GM12801 (cell line): ENCODE measurements at regions not wholly inside any gene's neighbourhood (a gene's known extent, or its start where the extent isn't known, plus 50 kb on each side); places are given as distances from the start of the nearest gene placed in this dataset.

Source experiments
- CTCF ChIP-seq: IDR thresholded peaks from one replicate; pipeline ENCODE4 v1.5.1; 2011; ENCODE audit warnings: control low read depth; ENCODE audit not compliant: insufficient read length; ENCODE audit errors: extremely low read depth

GRCh38 chr2:118769707-118770400 is 77.6 kb downstream of the EN1 start:
- no peak for TF ChIP-seq CTCF

- TF ChIP-seq CTCF = no peak
Measured at GRCh38 chr2:118766871-118767270, 80.6 kb downstream of the EN1 start.

GRCh38 chr2:118764855-118765254 is 82.6 kb downstream of the EN1 start:
- no peak for TF ChIP-seq CTCF

- no peak for TF ChIP-seq CTCF
Measured at GRCh38 chr2:118763797-118764196, 83.7 kb downstream of the EN1 start.

- TF ChIP-seq CTCF = no peak
Measured at GRCh38 chr2:118762290-118762689, 85.2 kb downstream of the EN1 start.

GRCh38 chr2:118761771-118762170 is 85.7 kb downstream of the EN1 start:
- TF ChIP-seq CTCF = no peak

- TF ChIP-seq CTCF = no peak
Measured at GRCh38 chr2:118755901-118756300, 91.5 kb downstream of the EN1 start.
